ENCODE measurements at regions not wholly inside any gene's neighbourhood (a gene's known extent, or its start where the extent isn't known, plus 50 kb on each side); places are given as distances from the start of the nearest gene placed in this dataset.

DNA sequence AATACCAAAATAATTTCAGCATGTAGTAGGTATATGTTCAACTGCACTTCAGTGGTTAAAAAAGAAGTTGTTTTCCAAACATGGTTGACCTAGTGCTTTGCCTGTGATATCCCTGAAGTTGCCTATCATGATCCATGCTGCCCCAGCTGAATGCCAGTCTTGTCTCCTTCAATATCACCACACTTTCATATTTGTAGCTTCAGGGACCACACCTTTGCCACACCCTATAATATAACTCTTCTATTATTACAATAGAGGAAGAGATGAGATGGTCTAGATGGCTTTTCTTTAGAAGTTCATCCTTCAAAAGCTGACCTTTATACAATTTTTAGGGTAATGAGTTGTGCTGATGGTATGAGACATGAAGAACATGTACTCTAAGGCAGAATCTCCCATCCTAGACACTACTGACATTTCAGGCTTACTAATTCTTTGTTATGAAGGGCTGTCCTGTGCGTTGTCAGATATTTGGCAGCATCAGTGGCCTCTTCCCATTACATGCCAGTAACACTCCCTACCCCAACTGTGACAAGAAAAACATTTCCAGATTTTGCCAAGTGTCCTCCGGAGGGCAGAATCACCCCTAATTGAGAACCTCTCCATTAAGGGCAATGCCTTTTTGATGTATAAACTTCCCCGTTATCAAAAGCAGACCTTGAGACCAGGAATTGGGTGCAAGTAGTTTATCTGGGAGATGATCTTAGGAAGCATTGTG, 76.2 kb upstream of the PLCL2 start:
- DNase-seq (ENCODE audit: low read depth, low spot score), result no peak

DNA sequence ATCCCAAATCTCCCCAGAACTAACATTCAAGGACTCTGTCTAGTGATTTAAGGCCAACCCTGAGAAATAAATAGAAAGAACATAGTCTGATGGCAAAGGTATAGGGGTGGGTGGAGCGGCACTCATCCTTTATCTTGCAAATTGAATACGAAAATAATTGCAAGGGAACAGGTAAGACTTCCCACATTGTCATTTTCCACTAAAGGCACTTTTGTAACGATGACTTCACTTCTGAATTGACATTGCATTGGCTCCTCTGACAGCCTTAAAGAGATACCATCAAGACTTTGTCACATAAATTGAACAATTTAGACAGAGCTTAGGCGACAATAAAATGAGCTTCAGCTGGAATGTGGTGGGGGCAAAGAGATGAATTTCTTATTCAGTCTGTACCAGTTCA, 75.3 kb upstream of the PLCL2 start:
- no peak for DNase-seq (ENCODE audit: low read depth, low spot score)

DNA sequence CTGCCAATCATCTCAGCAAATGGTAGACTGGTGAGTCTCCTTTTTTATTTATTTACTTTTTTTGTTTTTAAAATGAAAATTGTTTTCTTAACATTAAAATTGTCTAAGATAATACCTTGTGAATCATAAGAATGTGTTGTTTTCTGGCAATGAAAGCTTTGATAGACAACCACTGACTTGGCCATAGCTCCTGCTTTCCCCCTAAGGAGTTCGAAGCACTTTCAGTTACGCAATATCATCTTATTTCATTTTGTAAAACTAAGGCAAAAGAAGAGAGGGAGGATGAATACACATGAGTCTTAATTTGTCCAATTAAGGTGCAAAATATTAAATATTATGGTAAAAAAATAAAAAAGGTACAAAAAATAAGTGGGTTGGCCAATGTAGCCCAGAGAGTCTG, 74.8 kb upstream of the PLCL2 start:
- no peak for DNase-seq (ENCODE audit: low read depth, low spot score)

DNA sequence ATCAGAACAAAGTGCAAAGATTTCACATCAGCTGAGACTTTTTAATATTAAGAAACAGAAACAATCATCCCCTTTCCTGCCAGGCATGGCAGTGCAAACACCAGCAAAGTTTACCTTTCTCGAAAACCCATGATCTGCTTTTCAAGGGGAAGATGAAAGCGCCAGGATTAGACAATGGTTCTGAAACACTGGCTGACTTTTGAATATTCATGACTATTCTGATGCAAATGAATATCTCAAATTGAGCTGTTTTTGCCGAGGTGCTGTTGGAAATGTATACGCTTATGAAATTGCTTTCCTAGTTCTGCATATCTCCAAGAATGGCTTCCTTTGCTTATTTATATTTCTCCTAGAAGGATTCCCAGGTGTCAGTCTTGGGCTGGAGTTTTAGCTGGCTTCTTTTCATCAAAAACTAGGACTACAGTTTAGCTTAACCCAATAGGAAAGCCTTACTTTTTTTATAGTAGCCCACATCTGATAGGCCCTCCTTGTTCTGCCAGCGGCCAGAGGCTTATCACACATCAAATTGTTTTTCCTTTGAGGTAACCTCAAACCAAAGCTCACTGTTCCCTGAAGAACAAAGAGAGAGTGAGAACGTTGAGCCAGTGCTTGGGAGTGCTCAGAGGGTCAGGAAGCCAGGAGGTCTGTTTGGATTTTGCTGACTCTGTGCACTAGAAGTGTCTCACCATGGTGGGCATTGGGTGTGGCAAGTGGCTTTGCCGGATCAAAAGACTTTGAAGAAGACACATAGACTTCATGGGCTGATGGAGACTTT, 74.0 kb upstream of the PLCL2 start:
- no peak for DNase-seq (ENCODE audit: low read depth, low spot score)

DNA sequence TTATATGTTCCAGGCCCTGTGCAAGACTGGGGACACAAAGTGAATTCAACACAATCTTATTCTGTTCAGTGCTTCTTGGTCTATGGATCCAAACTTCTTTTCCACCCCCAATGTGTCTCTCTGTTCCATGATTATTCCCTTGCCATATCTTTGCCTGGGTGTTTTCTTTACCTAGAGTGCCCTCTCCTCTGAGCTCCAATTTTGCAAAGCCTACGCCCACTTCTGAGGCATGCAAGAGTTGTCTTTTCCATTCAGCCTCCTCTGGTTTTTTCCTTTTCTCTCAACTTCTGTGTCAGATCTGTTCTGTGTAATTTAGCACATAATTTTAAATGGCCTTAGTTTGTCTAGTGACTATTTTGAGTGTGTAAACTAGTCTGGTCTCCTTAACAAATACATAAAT, 72.8 kb upstream of the PLCL2 start:
- no peak for DNase-seq (ENCODE audit: low read depth, low spot score)

DNA sequence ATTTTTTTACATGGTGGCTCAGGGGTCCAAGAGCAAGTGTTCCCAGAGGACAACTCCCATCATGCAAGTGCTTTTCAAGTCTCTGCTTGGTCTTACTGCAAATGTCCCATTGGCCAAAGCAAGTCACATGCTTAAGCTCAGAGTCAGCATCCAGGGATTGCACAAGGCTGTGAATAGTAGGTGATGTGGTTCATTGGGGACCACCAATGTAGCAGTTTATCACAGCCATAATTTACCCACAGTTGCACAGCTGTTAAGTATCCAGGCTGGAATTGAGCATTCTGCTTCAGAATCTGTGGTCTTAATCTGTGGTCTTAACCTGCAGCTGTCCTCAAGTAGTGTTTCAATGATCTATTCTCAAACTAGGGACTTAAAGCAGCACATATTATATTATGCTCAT, 71.4 kb upstream of the PLCL2 start:
- no peak for DNase-seq (ENCODE audit: low read depth, low spot score)

DNA sequence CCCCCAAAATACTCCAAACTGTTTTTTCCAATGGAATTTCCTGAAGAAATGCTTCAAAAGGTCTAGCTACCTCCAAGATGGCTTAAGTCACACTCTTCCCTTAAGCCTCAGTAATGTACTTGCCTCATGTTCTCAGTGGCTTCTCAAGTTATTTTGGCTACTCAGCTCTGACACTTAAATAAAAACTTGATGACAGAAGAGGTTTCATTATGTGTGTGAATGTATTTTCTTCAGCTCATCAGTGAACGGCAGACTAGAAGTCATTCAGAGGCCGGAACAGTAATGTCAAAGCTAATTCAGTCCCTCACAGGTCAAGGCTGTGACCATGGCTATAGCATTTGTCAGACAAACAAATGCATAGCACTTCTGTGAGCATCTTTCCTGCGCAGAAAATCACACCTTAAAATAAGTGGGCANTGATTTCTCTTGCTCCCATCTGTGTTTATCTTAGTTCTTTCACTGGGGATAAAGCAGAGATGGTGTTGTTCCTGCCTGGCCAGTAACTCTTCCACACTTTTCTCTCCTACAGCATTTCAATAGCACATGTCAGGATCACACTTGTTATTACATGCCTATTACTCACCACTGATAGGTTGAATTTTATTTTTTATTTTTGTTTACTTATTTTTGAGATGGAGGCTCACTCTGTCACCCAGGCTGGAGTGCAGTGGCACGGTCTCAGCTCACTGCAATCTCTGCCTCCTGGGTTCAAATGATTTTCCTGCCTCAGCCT, 68.5 kb upstream of the PLCL2 start:
- DNase-seq (ENCODE audit: low read depth, low spot score), result no peak

- peak; percentile 5 for DNase-seq (ENCODE audit: low read depth, low spot score)
Observed at GRCh38 chr3:16817197-16817596, 67.6 kb upstream of the PLCL2 start.

DNA sequence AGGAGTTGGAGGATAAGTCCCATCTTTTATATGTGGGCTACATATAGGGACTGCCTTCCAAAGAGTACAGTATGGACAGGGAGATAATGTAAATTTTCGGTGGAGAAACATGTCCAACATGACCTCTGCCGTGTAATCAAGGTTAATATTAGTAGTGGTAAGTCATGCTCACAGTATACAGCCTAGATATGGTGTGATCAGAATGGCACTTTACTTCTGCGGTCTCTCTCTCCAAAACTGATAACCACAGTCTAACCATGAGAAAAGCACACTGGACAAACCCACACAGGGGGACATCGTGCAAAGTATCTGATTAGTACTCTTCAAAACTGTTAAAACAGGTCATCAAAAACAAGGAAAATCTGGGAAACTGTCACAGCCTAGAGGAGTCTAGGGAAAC, 66.6 kb upstream of the PLCL2 start:
- DNase-seq (ENCODE audit: low read depth, low spot score), result no peak

DNA sequence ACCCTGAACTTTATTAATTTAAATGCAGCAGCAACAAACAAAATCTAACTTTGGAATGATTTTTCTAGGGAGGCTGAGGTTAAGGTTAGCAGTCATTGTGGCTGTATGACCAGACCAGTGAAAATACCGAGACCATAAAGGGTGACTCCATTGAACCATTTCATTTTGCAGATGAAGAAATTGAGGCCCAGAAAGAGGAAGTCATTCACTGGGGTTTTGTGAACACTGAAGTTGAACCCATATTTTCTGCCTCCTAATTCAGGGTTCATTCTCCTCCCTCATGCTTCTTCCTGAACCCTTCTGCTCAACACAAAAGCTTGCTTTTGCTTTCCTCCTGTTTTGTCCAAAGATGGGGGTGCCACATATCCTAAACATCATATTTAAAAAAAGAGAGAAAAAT, 65.8 kb upstream of the PLCL2 start:
- DNase-seq (ENCODE audit: low read depth, low spot score), result no peak

DNA sequence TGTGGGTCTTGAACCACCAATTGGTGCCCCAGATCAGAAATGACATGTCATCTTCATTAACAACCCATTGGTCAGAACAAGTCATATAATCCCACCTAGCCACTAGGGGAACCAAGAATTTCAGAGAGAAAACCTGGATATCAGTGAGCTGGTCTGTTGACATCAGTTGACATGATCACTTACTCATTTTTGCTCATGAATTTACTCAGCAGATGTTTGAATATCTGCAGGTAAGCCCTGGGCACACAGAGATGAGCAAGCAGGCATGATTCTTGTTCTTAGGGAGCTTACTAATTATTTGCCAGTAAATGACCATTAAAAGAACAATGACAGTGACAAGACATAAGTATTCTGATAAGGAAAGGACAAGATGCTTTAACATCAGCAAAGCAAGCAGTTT, 64.3 kb upstream of the PLCL2 start:
- DNase-seq (ENCODE audit: low read depth, low spot score), result no peak

DNA sequence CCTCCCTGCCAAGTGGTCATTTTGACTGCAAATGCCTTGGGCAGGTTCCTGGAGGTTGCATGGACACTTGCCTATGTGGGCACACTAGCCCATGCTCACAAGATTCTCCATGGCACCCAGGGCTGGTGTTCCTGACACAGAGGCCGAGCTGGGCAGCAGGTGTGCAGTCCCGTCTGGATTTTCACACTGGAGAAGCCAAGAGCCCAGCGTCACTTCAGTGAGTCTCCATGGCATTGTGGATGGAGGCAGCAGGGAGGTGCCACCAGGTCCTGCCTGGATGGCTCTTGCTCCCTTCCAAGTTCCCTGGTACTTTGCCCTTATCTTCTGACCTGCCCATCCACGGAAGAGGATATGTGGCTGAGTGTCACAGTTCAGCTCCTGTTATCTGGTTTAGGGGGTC, 63.7 kb upstream of the PLCL2 start:
- no peak for DNase-seq (ENCODE audit: low read depth, low spot score)

DNA sequence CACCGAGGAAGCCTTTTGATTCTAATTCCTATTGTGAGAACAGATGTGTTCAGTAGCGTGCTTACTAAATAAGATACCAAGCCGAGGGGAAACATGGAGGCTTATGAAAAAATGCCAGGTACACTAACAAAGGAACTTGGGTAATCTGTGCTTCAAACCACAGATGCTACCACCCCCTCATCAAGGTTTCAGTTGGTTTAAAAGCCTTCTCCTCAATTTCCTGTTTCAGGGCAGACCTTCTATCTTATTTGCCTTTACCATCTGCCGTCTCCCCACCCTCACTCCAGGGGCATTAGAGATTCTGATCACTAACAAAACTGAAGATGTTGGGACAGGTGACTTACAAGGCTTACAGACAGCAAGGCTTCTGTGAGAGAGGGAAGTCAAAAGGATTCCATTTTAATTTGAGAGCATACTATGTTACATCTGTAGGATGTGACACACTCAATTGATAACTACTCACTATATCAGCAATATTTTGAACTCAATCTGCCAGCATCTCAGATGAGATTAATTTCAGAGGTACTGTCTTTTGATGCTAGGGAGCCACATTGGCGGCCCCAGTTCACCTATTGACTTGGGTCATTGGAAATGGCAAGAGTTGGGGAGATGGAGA, 60.6 kb upstream of the PLCL2 start:
- no peak for DNase-seq (ENCODE audit: low read depth, low spot score)

- no peak for DNase-seq (ENCODE audit: low read depth, low spot score)
Observed at GRCh38 chr3:16825617-16826204, 59.0 kb upstream of the PLCL2 start.

DNA sequence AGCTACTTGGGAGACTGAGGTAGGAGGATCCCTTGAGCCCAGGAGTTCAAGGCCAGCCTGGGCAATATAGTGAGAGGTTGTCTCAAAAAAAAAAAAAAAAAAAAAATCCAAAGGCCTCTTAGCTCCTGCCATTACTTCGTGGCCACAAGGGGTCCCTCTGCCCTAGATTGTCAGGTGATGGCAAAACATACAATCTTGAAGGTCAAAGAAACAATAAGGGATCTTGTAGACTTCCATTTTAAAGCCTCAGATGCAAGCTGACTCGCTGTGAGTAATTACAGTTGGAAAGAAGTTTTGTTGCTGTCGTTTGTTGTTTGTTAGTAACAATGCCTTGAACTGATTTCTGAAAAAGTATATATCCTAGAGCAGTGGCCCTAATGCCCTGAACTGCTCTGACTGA, 55.9 kb upstream of the PLCL2 start:
- peak; percentile 66 for DNase-seq (ENCODE audit: low read depth, low spot score)

DNA sequence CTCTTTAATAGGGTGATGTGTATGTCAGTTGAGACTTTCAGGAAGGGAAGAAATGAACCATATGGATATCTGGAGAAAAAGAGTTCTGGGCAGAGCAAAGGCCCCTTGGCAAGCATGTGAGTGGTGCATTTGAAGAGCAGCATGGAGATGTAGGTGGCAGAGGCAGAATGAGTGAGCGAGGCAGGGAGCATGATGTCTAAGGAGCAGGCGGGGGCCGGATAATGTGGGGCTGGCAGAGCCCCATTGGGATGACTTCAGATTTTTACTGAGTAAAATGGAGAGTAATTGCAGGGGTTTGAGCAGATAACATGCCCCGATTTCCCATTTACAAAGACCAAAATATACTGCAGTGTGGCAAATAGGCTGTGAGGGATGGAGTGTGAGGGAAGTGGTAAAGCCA, 52.9 kb upstream of the PLCL2 start:
- DNase-seq (ENCODE audit: low read depth, low spot score), result no peak

GRCh38 chr3:16834214-16834613, 50.5 kb upstream of the PLCL2 start:
- DNase-seq (ENCODE audit: low read depth, low spot score), result no peak

DNA sequence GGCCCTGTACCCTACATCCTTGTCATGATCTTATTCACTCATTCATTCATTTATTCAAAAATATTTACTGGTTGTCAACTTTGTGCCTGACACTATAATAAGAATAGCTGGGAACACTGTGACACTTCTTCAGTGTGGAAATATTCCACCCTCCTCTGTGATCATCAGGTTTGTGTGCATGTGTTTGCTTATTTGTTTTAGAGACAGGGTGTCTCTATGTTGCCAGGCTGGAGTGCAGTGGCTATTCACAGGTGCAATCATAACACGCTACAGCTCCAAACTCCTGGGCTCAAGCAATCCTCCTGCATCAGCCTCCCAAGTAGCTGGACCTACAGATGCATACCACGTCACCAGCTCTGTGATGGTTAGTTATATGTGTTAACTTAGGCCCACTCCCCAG, 50.0 kb upstream of the PLCL2 start:
- DNase-seq (ENCODE audit: low read depth, low spot score), result no peak
